ENCODE measurements at regions not wholly inside any gene's neighbourhood (a gene's known extent, or its start where the extent isn't known, plus 50 kb on each side); places are given as distances from the start of the nearest gene placed in this dataset.

- RAD21 ChIA-PET (ENCODE audit: unreplicated experiment) = no interaction called here
- no peak overlapping the region for H2AFZ ChIP-seq (ENCODE audit: control insufficient read depth, low read depth, low read length)
- no peaks in the 10 kb centered on the region for H3K4me1 ChIP-seq (ENCODE audit: control insufficient read depth, insufficient read depth, low read length)
- intact Hi-C loops (cut with micrococcal nuclease; ENCODE audit: unreplicated experiment) (no loop called here), in situ Hi-C loops (cut with MboI) (no loop called here)
- no peak overlapping the region for H3K4me2 ChIP-seq (ENCODE audit: control insufficient read depth, insufficient read depth)
- no peak for DNase-seq (ENCODE audit: low read depth, low spot score)
- H3K9me3 ChIP-seq (replicated peaks; ENCODE audit: control insufficient read depth, insufficient read depth, low read length) = no peaks in the 10 kb centered on the region
- H3K36me3 ChIP-seq (ENCODE audit: control insufficient read depth in 2 of 2, insufficient read depth in 2 of 2, low read length in 1 of 2) = no peaks in the 10 kb centered on the region
- no peak for ATAC-seq
- POLR2A ChIA-PET = no interaction called here
- SMC1A ChIA-PET (ENCODE audit: uncharacterized antibody, unreplicated experiment) = no interaction called here
- FAIRE-seq = no peak
- no TSS peak for BruUV-seq (replicated peaks)
- CTCF ChIA-PET = no interaction called here
- H3K4me3 ChIP-seq = no peak overlapping the region
- no peak overlapping the region for H3K27ac ChIP-seq (ENCODE audit: control insufficient read depth, insufficient read depth)
- H3K9ac ChIP-seq (ENCODE audit: control insufficient read depth, insufficient read depth, low read length) = no peak overlapping the region
- no peak for TF ChIP-seq SUZ12 (IDR thresholded peaks at IDR 0.05; ENCODE audit: unreplicated experiment)
- no peak for TF ChIP-seq RFX5 (IDR thresholded peaks at IDR 0.05; ENCODE audit: low read depth, low read length)
- no peak for TF ChIP-seq SUPT20H (IDR thresholded peaks at IDR 0.05; ENCODE audit: borderline replicate concordance, control insufficient read depth, low read depth, low read length)
- no peak for TF ChIP-seq JUND (IDR thresholded peaks at IDR 0.05; ENCODE audit: low read depth, low read length)
- no peak for TF ChIP-seq E2F8 (IDR thresholded peaks at IDR 0.05; ENCODE audit: low read depth, partially characterized antibody)
- no peak for TF ChIP-seq ATF3 (IDR thresholded peaks at IDR 0.05; ENCODE audit: borderline replicate concordance, extremely low read depth, low read depth, low read length)
- no peak for TF ChIP-seq EGR1 (IDR thresholded peaks at IDR 0.05; ENCODE audit: borderline replicate concordance in 1 of 2, low read depth in 2 of 2, low read length in 2 of 2)
- no peaks in the 10 kb centered on the region for H4K20me1 ChIP-seq (ENCODE audit: control insufficient read depth, insufficient read depth)
- H3K79me2 ChIP-seq (ENCODE audit: control insufficient read depth, insufficient read depth, low read length) = no peaks in the 10 kb centered on the region
- no peaks in the 10 kb centered on the region for H3K27me3 ChIP-seq (replicated peaks in 1 of 2; ENCODE audit: control insufficient read depth in 2 of 2, insufficient read depth in 2 of 2, low read length in 1 of 2)
- 63% methylated on average over 3 of the region's 3 CpGs for WGBS (ENCODE audit: insufficient coverage, insufficient replicate concordance, low lambda C conversion rate, missing lambda C conversion rate)
Measured at GRCh38 chr4:153963216-153963615, 174.3 kb upstream of the SFRP2 start.
